Gastroesophageal sphincter (tissue), 4 donors: ENCODE measurements at regions not wholly inside any gene's neighbourhood (a gene's known extent, or its start where the extent isn't known, plus 50 kb on each side); places are given as distances from the start of the nearest gene placed in this dataset.

Experiments
- ATAC-seq: fragments of 150-250 bp; one replicate; pipeline ENCODE4 v1.9.1; 2016; ENCODE audit warnings: mild to moderate bottlenecking, moderate library complexity
- H3K27ac ChIP-seq, 4 donors: fragments of 200-600 bp; sonication (generic) in 3 of 4; 1 replicate in 3 of 4; 2 replicates in 1 of 4; pipeline ENCODE4 v1.5.1; 2016 to 2019
- H3K27me3 ChIP-seq: fragments of 200-600 bp; sonication (generic); one replicate; pipeline ENCODE4 v1.5.1; 2019
- H3K36me3 ChIP-seq, 2 donors: fragments of 200-600 bp; sonication (generic); one replicate each; pipeline ENCODE4 v1.5.1; 2019; ENCODE audit warnings: control low read depth in 1 of 2
- H3K4me1 ChIP-seq, 3 donors: fragments of 200-600 bp; sonication (generic); 1 replicate in 2 of 3; 2 replicates in 1 of 3; pipeline ENCODE4 v1.5.1; 2016 to 2019; ENCODE audit warnings: control low read depth in 2 of 3
- H3K4me3 ChIP-seq, 2 donors: fragments of 200-600 bp; sonication (generic); one replicate each; pipeline ENCODE4 v1.5.1; 2019; ENCODE audit warnings: mild to moderate bottlenecking in 1 of 2, moderate library complexity in 1 of 2
- H3K9me3 ChIP-seq, 3 donors: fragments of 200-600 bp; sonication (generic); one replicate each; pipeline ENCODE4 v1.5.1; 2017 to 2019; ENCODE audit warnings: control low read depth in 2 of 3
- EP300 ChIP-seq: sonication (generic); formaldehyde crosslinking; IDR thresholded peaks from one replicate; pipeline ENCODE4 v1.6.1; 2017; ENCODE audit warnings: antibody characterized with exemption, mild to moderate bottlenecking
- POLR2A ChIP-seq, 2 donors: fragments of 450-650 bp; IDR thresholded peaks; one replicate each; pipeline ENCODE4 v1.6.1; 2017; ENCODE audit warnings: antibody characterized with exemption in 2 of 2, mild to moderate bottlenecking in 2 of 2, moderate library complexity in 1 of 2
- POLR2AphosphoS5 ChIP-seq: sonication (generic); formaldehyde crosslinking; IDR thresholded peaks from one replicate; pipeline ENCODE4 v1.6.1; 2017; ENCODE audit warnings: antibody characterized with exemption
- WGBS, 2 donors: methylation state at CpG; one replicate each; pipeline ENCODE4 v1.1.5; 2018; ENCODE audit warnings: low coverage in 1 of 2; 5-methylcytosine and 5-hydroxymethylcytosine counted together
- TF ChIP-seq, protein P1 (sequence below), 4 experiments: fragments of 200-600 bp in 2 of 4; fragments of 450-650 bp in 2 of 4; sonication (generic) in 1 of 4; IDR thresholded peaks; one replicate each; pipeline ENCODE4 v1.5.1; 2017 to 2019; ENCODE audit warnings: antibody characterized with exemption in 4 of 4, mild to moderate bottlenecking in 2 of 4, moderate library complexity in 2 of 4

- Histone ChIP-seq H3K27me3 (no peaks in the 10 kb centered on the region), H3K36me3 (no peaks in the 10 kb centered on the region), H3K4me3 (no peak overlapping the region), H3K4me1 (peaks cover 0 to 20% (median 2%) of the 10 kb centered on the region in 3 donors), H3K27ac (peak overlapping the region in 2 of 4 donors; percentile 32 to 42), H3K9me3 (no peaks in the 10 kb centered on the region)
- TF ChIP-seq POLR2A (IDR thresholded peaks at IDR 0.05), result no peak
- no peak for TF ChIP-seq POLR2AphosphoS5
- TF ChIP-seq, protein P1, sequence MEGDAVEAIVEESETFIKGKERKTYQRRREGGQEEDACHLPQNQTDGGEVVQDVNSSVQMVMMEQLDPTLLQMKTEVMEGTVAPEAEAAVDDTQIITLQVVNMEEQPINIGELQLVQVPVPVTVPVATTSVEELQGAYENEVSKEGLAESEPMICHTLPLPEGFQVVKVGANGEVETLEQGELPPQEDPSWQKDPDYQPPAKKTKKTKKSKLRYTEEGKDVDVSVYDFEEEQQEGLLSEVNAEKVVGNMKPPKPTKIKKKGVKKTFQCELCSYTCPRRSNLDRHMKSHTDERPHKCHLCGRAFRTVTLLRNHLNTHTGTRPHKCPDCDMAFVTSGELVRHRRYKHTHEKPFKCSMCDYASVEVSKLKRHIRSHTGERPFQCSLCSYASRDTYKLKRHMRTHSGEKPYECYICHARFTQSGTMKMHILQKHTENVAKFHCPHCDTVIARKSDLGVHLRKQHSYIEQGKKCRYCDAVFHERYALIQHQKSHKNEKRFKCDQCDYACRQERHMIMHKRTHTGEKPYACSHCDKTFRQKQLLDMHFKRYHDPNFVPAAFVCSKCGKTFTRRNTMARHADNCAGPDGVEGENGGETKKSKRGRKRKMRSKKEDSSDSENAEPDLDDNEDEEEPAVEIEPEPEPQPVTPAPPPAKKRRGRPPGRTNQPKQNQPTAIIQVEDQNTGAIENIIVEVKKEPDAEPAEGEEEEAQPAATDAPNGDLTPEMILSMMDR (IDR thresholded peaks at IDR 0.05), result no peak
- no peak for TF ChIP-seq EP300
- ATAC-seq, result no peak
- WGBS, 2 donors, result 21 to 35% methylated on average over 3 of the region's 3 CpGs
These were observed 432.9 kb upstream of the BRINP1 start for GRCh38 chr9:119802133-119802532.

DNA sequence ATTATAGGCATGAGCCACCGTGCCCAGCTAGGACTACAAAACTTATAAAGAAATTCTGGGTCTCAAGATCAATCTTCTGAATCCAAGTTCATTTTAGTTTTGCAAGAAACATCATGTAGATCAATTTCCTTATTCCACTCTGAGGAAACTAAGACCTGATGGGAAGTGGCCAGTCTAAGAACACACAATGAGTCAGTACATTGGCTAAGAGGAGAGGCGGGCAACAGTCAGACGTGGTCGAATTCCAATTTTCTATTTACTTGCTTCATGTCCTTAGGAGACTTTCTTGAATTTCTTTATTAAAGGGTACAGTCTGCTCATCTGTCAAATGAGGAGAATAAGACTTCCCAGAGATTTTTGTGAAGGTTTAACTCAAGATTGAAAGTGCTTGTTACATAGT, 432.1 kb upstream of the BRINP1 start:
- WGBS, 2 donors, result 81% methylated on average over 3 of the region's 4 CpGs; no CpG with 5 or more reads in 1 of the 2 donors
- peak; percentile 73 for ATAC-seq
- TF ChIP-seq EP300 (no peak), POLR2A (IDR thresholded peaks at IDR 0.05) (no peak), POLR2AphosphoS5 (peak; percentile 33)
- TF ChIP-seq, protein P1 (IDR thresholded peaks at IDR 0.05), result no peak
- no peak overlapping the region for H3K4me3 ChIP-seq
- peak overlapping the region in 1 of 4 donors; percentile 6 for H3K27ac ChIP-seq
- peaks cover 0 to 20% (median 2%) of the 10 kb centered on the region in 3 donors for H3K4me1 ChIP-seq
- H3K27me3 ChIP-seq, result no peaks in the 10 kb centered on the region
- no peaks in the 10 kb centered on the region for H3K9me3 ChIP-seq
- no peaks in the 10 kb centered on the region for H3K36me3 ChIP-seq

GRCh38 chr9:119795395-119795794, 426.2 kb upstream of the BRINP1 start:
- Histone ChIP-seq H3K4me3 (no peak overlapping the region), H3K9me3 (no peaks in the 10 kb centered on the region)
- 82 to 92% methylated on average over 2 to 3 of the region's 3 CpGs for WGBS, 2 donors

DNA sequence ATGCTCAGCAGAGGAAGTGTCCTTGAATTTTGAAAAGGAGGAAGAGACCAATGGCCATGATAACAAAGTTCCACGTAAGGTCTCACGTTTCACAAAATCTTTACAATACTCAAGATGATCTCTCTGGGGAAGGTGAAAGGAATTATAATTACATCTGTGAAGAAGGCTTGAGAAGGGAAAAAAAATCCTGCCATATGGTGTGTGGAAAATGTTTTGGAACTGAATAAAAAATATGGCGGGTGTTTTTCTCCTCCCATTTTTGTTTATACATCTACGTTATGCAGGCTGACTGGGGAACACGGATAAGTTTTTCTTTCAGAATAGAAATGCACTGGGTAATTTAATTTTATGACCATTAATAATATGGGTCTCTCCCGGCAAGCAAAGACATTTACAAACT, 425.6 kb upstream of the BRINP1 start:
- Histone ChIP-seq H3K4me1 (no peaks in the 10 kb centered on the region), H3K36me3 (no peaks in the 10 kb centered on the region), H3K27ac (no peak overlapping the region), H3K27me3 (no peaks in the 10 kb centered on the region), H3K4me3 (no peak overlapping the region), H3K9me3 (no peaks in the 10 kb centered on the region)
- WGBS, 2 donors, result 76 to 79% methylated on average over 6 of the region's 6 CpGs
- TF ChIP-seq EP300 (no peak), POLR2AphosphoS5 (no peak), POLR2A (IDR thresholded peaks at IDR 0.05) (no peak)
- TF ChIP-seq, protein P1 (IDR thresholded peaks at IDR 0.05), result no peak
- ATAC-seq, result no peak

More at GRCh38 chr9:119795395-119795794, 426.2 kb upstream of the BRINP1 start:
- no peak for TF ChIP-seq POLR2A (IDR thresholded peaks at IDR 0.05)
- TF ChIP-seq, protein P1 (IDR thresholded peaks at IDR 0.05), result no peak
- no peak for TF ChIP-seq POLR2AphosphoS5
- TF ChIP-seq EP300, result no peak
- no peaks in the 10 kb centered on the region for H3K27me3 ChIP-seq
- no peak overlapping the region for H3K27ac ChIP-seq
- no peaks in the 10 kb centered on the region for H3K36me3 ChIP-seq
- ATAC-seq, result no peak
- no peaks in the 10 kb centered on the region for H3K4me1 ChIP-seq

DNA sequence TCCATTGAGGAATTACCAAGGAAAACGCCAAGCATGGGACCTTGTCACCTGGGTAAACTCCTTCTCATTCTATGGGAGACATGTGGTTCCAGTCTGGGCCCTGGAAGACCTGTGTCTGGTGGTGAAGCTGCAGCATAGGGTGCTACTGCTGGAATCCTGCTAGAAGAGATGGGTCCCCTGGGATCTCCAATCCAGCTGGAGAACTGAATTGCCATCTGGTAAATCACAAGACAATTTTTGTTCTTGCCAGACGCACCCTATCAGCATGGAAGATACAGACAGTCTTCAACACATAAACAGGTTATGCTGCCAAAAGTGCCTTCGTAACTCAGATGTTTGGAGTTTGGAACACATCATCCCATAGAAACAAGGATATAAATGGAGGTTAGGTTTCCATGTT, 424.0 kb upstream of the BRINP1 start:
- H3K4me1 ChIP-seq, result no peaks in the 10 kb centered on the region
- no peaks in the 10 kb centered on the region for H3K27me3 ChIP-seq
- TF ChIP-seq POLR2A (IDR thresholded peaks at IDR 0.05), result no peak
- no peak for TF ChIP-seq POLR2AphosphoS5
- TF ChIP-seq, protein P1 (IDR thresholded peaks at IDR 0.05), result no peak
- TF ChIP-seq EP300, result no peak
- H3K36me3 ChIP-seq, result no peaks in the 10 kb centered on the region
- H3K9me3 ChIP-seq, result no peaks in the 10 kb centered on the region
- no peak overlapping the region for H3K4me3 ChIP-seq
- ATAC-seq, result no peak
- H3K27ac ChIP-seq, result no peak overlapping the region
- WGBS, 2 donors, result 30 to 67% methylated on average over 2 of the region's 3 CpGs
